Small intestine (tissue), 7 donors: ENCODE measurements at regions not wholly inside any gene's neighbourhood (a gene's known extent, or its start where the extent isn't known, plus 50 kb on each side); places are given as distances from the start of the nearest gene placed in this dataset.

Source experiments
- DNase-seq, 2 donors: peaks; one replicate each; pipeline versions ENCODE4 v3.0.0 to v3.0.0-alpha.2; 2013
- FAIRE-seq: peaks from 2 replicates; lab custom pipeline; 2012; peaks lifted over from hg19 to GRCh38; lab: Jason Lieb, UNC
- H3K27ac ChIP-seq, 3 donors: one replicate each; pipeline ENCODE4 v1.5.1; 2013; ENCODE audit warnings: low read length in 2 of 3, mild to moderate bottlenecking in 2 of 3, control low read depth in 1 of 3, inconsistent platforms in 1 of 3, low read depth in 1 of 3, moderate library complexity in 1 of 3
- H3K27me3 ChIP-seq, 3 donors: one replicate each; pipeline ENCODE4 v1.6.1; 2013; ENCODE audit warnings: low read length in 3 of 3, inconsistent platforms in 1 of 3; ENCODE audit not compliant: control insufficient read depth in 3 of 3, insufficient read depth in 3 of 3
- H3K36me3 ChIP-seq, 3 donors: one replicate each; pipeline ENCODE4 v1.6.1; 2013; ENCODE audit warnings: low read length in 3 of 3, inconsistent platforms in 1 of 3, low read depth in 1 of 3, mild to moderate bottlenecking in 1 of 3, moderate library complexity in 1 of 3; ENCODE audit not compliant: control insufficient read depth in 3 of 3, insufficient read depth in 2 of 3
- H3K4me1 ChIP-seq, 3 donors: one replicate each; pipeline ENCODE4 v1.6.1; 2013; ENCODE audit warnings: low read length in 2 of 3, inconsistent platforms in 1 of 3, low read depth in 1 of 3, mild to moderate bottlenecking in 1 of 3, moderate library complexity in 1 of 3; ENCODE audit not compliant: control insufficient read depth in 3 of 3, insufficient read depth in 2 of 3
- H3K4me3 ChIP-seq, 3 donors: one replicate each; pipeline ENCODE4 v1.5.1; 2013; ENCODE audit warnings: low read length in 3 of 3, control low read depth in 1 of 3, inconsistent platforms in 1 of 3, low read depth in 1 of 3, mild to moderate bottlenecking in 1 of 3, moderate library complexity in 1 of 3
- H3K9me3 ChIP-seq, 2 donors: one replicate each; pipeline ENCODE4 v1.6.1; 2013; ENCODE audit warnings: low read depth in 1 of 2, low read length in 1 of 2; ENCODE audit not compliant: control insufficient read depth in 2 of 2, insufficient read depth in 1 of 2
- WGBS, 3 donors: extraction: QIAGEN DNeasy Blood & Tissue Kit; methylation state at CpG; one replicate each; pipeline ENCODE4 v1.1.7; 2013; 5-methylcytosine and 5-hydroxymethylcytosine counted together
- donor health status: healthy with polysubstance abuse.
- donor health status: control.
- donor health status: control.
- donor health status: Bipolar disorder and iron deficiency.
- donor health status: healthy.

DNA sequence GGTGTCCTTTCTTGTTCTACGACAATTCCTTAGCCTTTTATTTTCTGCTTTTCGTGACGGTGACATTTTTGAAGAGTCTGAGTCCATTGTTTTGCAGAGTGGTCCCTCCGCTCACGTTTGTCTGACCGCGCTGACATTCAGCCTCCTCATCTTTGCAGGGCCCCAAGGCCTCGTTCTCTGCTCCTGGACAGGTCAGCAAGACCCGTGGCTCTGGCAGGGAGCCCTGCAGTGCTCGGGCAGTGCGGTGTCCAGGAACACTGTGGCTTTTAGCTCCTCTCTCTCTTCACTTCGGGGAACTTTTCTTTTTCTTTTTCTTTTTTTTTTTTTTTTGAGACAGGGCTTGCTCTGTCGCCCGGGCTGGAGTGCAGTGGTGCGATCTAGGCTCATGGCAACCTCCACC is 142.5 kb downstream of the DNAJB6 start:
- no peaks in the 10 kb centered on the region for H3K27me3 ChIP-seq
- 77 to 87% (median 80%) methylated on average over 13 to 15 of the region's 15 CpGs for WGBS, 3 donors
- no peak overlapping the region for H3K4me3 ChIP-seq
- DNase-seq, result no peak
- H3K36me3 ChIP-seq, result no peaks in the 10 kb centered on the region
- no peaks in the 10 kb centered on the region for H3K4me1 ChIP-seq
- FAIRE-seq, result no peak
- H3K9me3 ChIP-seq, result no peaks in the 10 kb centered on the region
- H3K27ac ChIP-seq, result no peak overlapping the region

DNA sequence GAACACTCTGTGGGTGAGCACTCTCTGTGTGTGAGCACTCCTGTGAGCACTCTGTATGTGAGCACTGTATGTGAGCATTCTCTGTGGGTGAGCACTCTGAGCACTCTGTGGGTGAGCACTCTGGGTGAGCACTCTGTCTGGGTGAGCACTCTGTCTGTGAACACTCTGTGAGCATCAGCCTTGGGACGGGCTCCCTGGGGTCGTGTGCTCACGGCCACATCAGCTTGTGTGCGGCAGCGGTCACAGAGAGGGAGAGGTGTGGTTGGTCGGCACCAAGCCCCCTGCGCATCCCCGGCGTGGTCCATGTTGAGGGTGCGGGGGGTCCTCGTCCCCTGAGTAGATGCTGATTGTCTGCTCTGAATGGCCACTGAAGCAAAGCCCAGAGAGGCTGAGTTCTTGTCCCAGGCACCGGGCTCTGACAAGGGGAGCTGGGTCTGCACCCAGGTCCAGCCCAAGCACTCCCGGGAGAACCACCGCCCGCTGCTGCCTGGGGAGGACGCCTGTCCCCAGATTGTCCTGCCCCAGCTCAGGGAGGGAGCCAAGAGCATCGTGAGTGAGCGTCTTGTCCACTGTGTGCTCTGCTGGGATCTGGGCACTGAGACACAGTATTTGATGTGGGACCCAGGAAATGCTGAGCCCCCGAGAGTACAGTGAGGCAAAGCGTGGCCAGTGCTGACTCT is 143.7 kb downstream of the DNAJB6 start:
- 78 to 83% (median 82%) methylated on average over 20 of the region's 20 CpGs for WGBS, 3 donors
- Histone ChIP-seq H3K27me3 (no peaks in the 10 kb centered on the region), H3K36me3 (no peaks in the 10 kb centered on the region), H3K9me3 (no peaks in the 10 kb centered on the region), H3K27ac (no peak overlapping the region), H3K4me1 (no peaks in the 10 kb centered on the region), H3K4me3 (no peak overlapping the region)
- DNase-seq (no peak), FAIRE-seq (no peak)

DNA sequence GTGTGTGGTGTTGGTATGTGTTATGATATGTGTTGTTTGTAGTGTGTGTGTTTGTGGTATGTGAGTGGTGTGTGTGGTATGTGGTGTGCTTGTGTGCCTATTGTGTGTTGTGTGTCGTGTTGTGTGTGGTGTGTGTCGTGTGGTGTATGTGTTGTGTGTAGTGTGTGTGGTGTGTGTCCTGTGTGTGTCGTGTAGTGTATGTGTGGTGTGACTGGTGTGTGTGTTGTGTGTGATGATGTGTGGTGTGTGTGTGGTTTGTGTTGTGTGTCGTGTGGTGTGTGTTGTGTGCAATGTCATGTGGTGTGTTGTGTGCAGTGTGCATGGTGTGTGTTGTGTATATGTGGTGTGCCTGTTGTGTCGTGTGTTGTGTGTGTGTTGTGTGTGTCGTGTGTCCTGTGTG is 144.6 kb downstream of the DNAJB6 start:
- FAIRE-seq, result no peak
- H3K4me3 ChIP-seq, result no peak overlapping the region

DNA sequence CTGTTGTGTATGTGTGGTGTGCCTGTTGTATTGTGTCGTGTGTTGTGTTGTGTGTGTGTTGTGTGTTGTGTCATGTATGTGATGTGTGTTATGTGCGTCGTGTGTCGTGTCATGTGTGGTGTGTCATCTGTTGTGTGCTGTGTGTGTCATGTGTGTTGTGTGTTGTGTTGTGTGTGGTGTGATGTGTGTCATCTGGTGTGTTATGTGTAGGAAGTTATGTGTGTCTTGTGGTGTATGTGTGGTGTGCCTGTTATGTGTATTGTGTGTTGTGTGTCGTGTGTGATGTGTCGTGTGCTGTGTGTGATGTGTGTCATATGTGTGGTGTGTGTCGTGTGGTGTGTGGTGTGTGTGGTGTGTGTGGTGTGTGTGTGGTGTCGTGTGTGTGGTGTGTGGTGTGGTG is 145.2 kb downstream of the DNAJB6 start:
- FAIRE-seq, result no peak

More for the DNA sequence above, 144.6 kb downstream of the DNAJB6 start:
- no peak overlapping the region for H3K27ac ChIP-seq
- WGBS, 3 donors, result 93 to 95% (median 94%) methylated on average over 6 of the region's 6 CpGs
- no peaks in the 10 kb centered on the region for H3K9me3 ChIP-seq
- no peaks in the 10 kb centered on the region for H3K36me3 ChIP-seq
- no peak for DNase-seq
- H3K27me3 ChIP-seq, result no peaks in the 10 kb centered on the region
- H3K4me1 ChIP-seq, result no peaks in the 10 kb centered on the region

DNA sequence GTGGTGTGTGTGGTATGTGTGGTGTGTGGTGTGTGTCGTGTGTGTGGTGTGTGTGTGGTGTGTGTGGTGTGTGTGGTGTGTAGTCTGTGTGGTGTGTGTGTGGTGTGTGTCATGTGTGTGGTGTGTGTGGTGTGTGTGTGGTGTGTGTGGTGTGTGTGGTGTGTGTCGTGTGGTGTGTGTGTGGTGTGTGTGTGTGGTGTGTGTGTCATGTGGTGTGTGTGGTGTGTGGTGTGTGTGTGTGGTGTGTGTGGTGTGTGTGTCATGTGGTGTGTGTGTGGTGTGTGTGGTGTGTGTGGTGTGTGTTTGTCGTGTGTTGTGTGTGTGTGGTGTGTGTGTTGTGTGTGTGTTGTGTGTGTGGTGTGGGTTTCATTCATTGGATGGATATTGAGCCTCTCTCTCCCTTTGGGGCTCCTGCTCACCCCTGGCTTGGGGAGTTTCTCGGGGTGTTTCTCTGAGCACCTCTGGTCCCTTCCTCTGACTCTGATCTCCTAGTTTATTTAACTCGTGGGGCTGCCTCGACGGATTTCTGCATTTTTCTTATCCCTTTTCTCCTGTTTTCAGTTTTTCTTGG is 145.8 kb downstream of the DNAJB6 start:
- H3K4me3 ChIP-seq, result no peak overlapping the region
- 36 to 54% (median 50%) methylated on average over 4 to 7 of the region's 7 CpGs for WGBS, 3 donors
- FAIRE-seq (no peak), DNase-seq (no peak)
- no peaks in the 10 kb centered on the region for H3K27me3 ChIP-seq
- no peaks in the 10 kb centered on the region for H3K36me3 ChIP-seq
- no peaks in the 10 kb centered on the region for H3K4me1 ChIP-seq
- H3K27ac ChIP-seq, result no peak overlapping the region
- H3K9me3 ChIP-seq, result no peaks in the 10 kb centered on the region

More for the DNA sequence above, 145.2 kb downstream of the DNAJB6 start:
- Histone ChIP-seq H3K4me3 (no peak overlapping the region), H3K27me3 (no peaks in the 10 kb centered on the region), H3K9me3 (no peaks in the 10 kb centered on the region), H3K27ac (no peak overlapping the region), H3K36me3 (no peaks in the 10 kb centered on the region), H3K4me1 (no peaks in the 10 kb centered on the region)
- WGBS, 3 donors, result 93 to 94% (median 94%) methylated on average over 7 to 8 of the region's 8 CpGs
- no peak for DNase-seq

DNA sequence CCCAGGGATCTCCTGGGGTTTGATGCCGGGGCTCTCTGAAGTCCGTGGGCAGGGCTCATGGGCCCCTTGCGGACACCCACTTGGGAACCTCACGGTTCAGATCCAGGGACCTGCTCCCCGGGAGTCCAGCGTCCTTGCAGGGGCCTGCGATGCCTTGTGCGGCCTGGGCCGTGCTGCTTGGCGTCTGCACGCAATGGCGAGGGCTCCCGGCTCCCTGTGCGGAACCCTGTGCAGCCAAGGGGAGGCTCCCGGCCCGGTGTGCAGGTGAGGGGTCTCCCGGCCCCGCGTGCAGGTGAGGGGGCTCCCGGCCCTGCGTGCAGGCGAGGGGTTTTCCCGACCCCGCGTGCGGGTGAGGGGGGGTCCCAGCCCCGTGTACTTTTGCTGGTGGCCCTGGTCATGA is 146.7 kb downstream of the DNAJB6 start:
- FAIRE-seq, result no peak
- no peak for DNase-seq
- no peaks in the 10 kb centered on the region for H3K9me3 ChIP-seq

DNA sequence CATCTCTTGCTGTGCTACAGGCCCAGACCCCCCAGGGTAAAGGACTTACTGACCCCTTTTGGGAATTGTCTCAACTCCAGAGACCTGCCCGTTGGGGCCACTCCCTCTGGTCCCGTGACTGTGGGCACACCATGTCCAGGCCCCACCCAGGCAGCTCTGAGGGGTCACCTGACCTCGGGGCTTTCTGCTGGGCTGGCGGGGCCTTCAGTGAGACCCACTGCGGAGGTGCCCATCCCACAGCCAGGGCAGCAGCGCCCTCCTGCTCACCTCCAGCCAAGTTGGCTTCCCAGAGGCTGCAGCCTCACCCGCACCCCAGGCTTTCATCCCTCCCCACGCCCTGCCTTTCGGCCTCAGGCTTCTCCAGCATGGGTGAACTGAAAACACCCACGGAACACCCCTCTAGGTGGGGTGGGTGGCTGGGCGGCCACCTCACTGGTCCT is 147.2 kb downstream of the DNAJB6 start:
- H3K4me3 ChIP-seq, result no peak overlapping the region
- 75 to 87% (median 85%) methylated on average over 10 to 11 of the region's 11 CpGs for WGBS, 3 donors
- FAIRE-seq (no peak), DNase-seq (no peak)
- no peaks in the 10 kb centered on the region for H3K4me1 ChIP-seq
- no peaks in the 10 kb centered on the region for H3K9me3 ChIP-seq
- no peaks in the 10 kb centered on the region for H3K36me3 ChIP-seq
- no peaks in the 10 kb centered on the region for H3K27me3 ChIP-seq
- no peak overlapping the region for H3K27ac ChIP-seq

More for the DNA sequence above, 146.7 kb downstream of the DNAJB6 start:
- Histone ChIP-seq H3K27ac (no peak overlapping the region), H3K4me1 (no peaks in the 10 kb centered on the region), H3K27me3 (no peaks in the 10 kb centered on the region), H3K36me3 (no peaks in the 10 kb centered on the region), H3K4me3 (no peak overlapping the region)
- 74 to 86% (median 79%) methylated on average over 21 to 27 of the region's 27 CpGs for WGBS, 3 donors

DNA sequence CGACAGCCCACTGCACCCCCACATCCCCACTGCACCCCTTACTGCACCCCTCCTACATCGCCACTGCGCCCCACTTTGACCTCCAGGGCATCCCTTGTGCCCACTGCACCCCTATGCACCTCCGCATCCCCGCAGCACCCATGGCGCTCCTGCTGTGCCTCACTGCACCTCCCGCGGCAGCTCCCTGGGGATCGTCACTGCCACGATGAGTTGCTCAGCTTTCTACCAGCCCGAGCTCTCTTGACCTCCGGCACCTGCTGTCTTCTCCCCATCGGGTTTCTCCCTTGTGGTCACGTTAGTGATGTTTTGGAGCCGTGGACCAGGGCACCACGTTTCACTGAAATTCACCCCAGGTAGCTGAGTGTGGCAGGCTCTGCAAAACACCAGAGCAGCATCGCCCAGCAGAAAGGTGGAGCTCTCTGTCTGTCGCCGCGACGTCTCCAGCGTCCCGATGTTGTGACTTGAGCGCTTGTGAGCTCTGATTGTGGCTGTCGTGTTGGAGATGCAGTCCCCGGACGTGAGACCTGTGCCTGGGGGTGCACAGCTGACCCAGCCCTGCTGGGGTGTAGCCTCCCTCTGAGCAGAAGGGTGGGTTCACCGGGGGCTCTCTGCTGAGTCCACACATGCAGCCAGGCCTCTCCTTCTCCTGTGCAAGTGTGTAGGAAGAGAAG is 147.7 kb downstream of the DNAJB6 start:
- Histone ChIP-seq H3K27me3 (no peaks in the 10 kb centered on the region), H3K27ac (no peak overlapping the region), H3K4me1 (no peaks in the 10 kb centered on the region), H3K4me3 (no peak overlapping the region), H3K36me3 (no peaks in the 10 kb centered on the region), H3K9me3 (no peaks in the 10 kb centered on the region)
- DNase-seq (no peak), FAIRE-seq (no peak)
- WGBS, 3 donors, result 83 to 88% (median 84%) methylated on average over 28 of the region's 28 CpGs
